WTC11 (cell line): ENCODE measurements at regions not wholly inside any gene's neighbourhood (a gene's known extent, or its start where the extent isn't known, plus 50 kb on each side); places are given as distances from the start of the nearest gene placed in this dataset.

Experiments used
- ATAC-seq: fragments of 200-7000 bp; cut with Tn5 transposase; 2 replicates; pipeline ENCODE4 v1.10.0; 2021; ENCODE audit warnings: mild to moderate bottlenecking, moderate library complexity
- CTCF ChIA-PET: fragments of 300-600 bp; sonication (Branson Sonifier 250); formaldehyde crosslinking; loops from one replicate; lab custom pipeline; 2021; ENCODE audit warnings: antibody characterized with exemption; lab: Charles Lee
- POLR2A ChIA-PET: fragments of 350-600 bp; sonication (Branson Sonifier 250); formaldehyde crosslinking; loops from one replicate; lab custom pipeline; 2021; ENCODE audit warnings: antibody characterized with exemption; lab: Charles Lee
- DNase-seq: peaks from one replicate; pipeline ENCODE4 v3.0.0; 2021; ENCODE audit warnings: low spot score
- H3K27ac Mint-ChIP-seq: 2 replicates; pipeline ENCODE4 v1.8.0; 2021; ENCODE audit warnings: mixed read lengths
- H3K27me3 Mint-ChIP-seq: 2 replicates; pipeline ENCODE4 v1.8.0; 2021; ENCODE audit warnings: low read depth, mild to moderate bottlenecking, moderate library complexity, mixed read lengths
- H3K36me3 Mint-ChIP-seq: 2 replicates; pipeline ENCODE4 v1.8.0; 2021; ENCODE audit warnings: mixed read lengths
- H3K4me1 Mint-ChIP-seq: 2 replicates; pipeline ENCODE4 v1.8.0; 2022; ENCODE audit warnings: mixed read lengths
- H3K4me3 Mint-ChIP-seq: 2 replicates; pipeline ENCODE4 v1.8.0; 2021; ENCODE audit warnings: mild to moderate bottlenecking, moderate library complexity, mixed read lengths
- H3K9me3 Mint-ChIP-seq: 2 replicates; pipeline ENCODE4 v1.8.0; 2021; ENCODE audit warnings: mixed read lengths
- ATF1 ChIP-seq: sonication (generic); formaldehyde crosslinking; IDR thresholded peaks from 2 replicates; pipeline ENCODE4 v1.8.1; 2023; ENCODE audit warnings: mild to moderate bottlenecking, moderate library complexity, missing genetic modification reagents
- CDX4 ChIP-seq: fragments of 250-450 bp; sonication (Bioruptor Pico); IDR thresholded peaks from 2 replicates; pipeline ENCODE4 v1.9.0; 2021; ENCODE audit warnings: moderate library complexity, mild to moderate bottlenecking, inconsistent platforms, borderline replicate concordance
- CREB1 ChIP-seq: sonication (generic); formaldehyde crosslinking; IDR thresholded peaks from 2 replicates; pipeline ENCODE4 v1.8.0; 2023; ENCODE audit warnings: mild to moderate bottlenecking, missing genetic modification reagents
- FOXP4 ChIP-seq: sonication (generic); formaldehyde crosslinking; IDR thresholded peaks from 2 replicates; pipeline ENCODE4 v1.8.0; 2022; ENCODE audit warnings: mild to moderate bottlenecking, missing genetic modification reagents
- MAX ChIP-seq: sonication (generic); formaldehyde crosslinking; IDR thresholded peaks from 2 replicates; pipeline ENCODE4 v1.8.0; 2022; ENCODE audit warnings: mild to moderate bottlenecking, missing genetic modification reagents
- SOX15 ChIP-seq: fragments of 250-450 bp; sonication (Bioruptor Pico); IDR thresholded peaks from 2 replicates; pipeline ENCODE4 v1.9.0; 2021; ENCODE audit warnings: mild to moderate bottlenecking
- TEAD1 ChIP-seq: sonication (generic); formaldehyde crosslinking; IDR thresholded peaks from 2 replicates; pipeline ENCODE4 v1.8.0; 2022; ENCODE audit warnings: mild to moderate bottlenecking, missing genetic modification reagents
- USF2 ChIP-seq: sonication (generic); formaldehyde crosslinking; IDR thresholded peaks from 2 replicates; pipeline ENCODE4 v1.8.1; 2023; ENCODE audit warnings: mild to moderate bottlenecking, missing genetic modification reagents, moderate library complexity
- ZMAT4 ChIP-seq: fragments of 250-450 bp; sonication (Bioruptor Pico); IDR thresholded peaks from 2 replicates; pipeline ENCODE4 v1.9.0; 2021; ENCODE audit warnings: mild to moderate bottlenecking
- ZNF281 ChIP-seq: sonication (generic); formaldehyde crosslinking; IDR thresholded peaks from 2 replicates; pipeline ENCODE4 v1.8.0; 2023; ENCODE audit warnings: mild to moderate bottlenecking, missing genetic modification reagents
- ZNF317 ChIP-seq: sonication (generic); formaldehyde crosslinking; IDR thresholded peaks from 2 replicates; pipeline ENCODE4 v1.8.1; 2023; ENCODE audit warnings: low read depth, mild to moderate bottlenecking, moderate library complexity, missing genetic modification reagents, borderline replicate concordance
- ZNF423 ChIP-seq: fragments of 250-450 bp; sonication (Bioruptor Pico); IDR thresholded peaks from 2 replicates; pipeline ENCODE4 v2.1.2; 2022; ENCODE audit warnings: mild to moderate bottlenecking, moderate library complexity
- ZNF512 ChIP-seq: sonication (generic); formaldehyde crosslinking; IDR thresholded peaks from 2 replicates; pipeline ENCODE4 v1.8.1; 2022; ENCODE audit warnings: missing genetic modification reagents, borderline replicate concordance

- TF ChIP-seq ZNF281 (CRISPR knock-in tag) (no peak), ZMAT4 (no peak), TEAD1 (CRISPR knock-in tag) (no peak)
Observed at GRCh38 chr16:85999778-86000177, 100.8 kb downstream of the IRF8 start (continued).

GRCh38 chr16:86002178-86002900, 103.4 kb downstream of the IRF8 start:
- no peak for DNase-seq

More at GRCh38 chr16:86002178-86002900, 103.4 kb downstream of the IRF8 start:
- Mint-ChIP-seq H3K9me3 (no peaks in the 10 kb centered on the region), H3K36me3 (no peaks in the 10 kb centered on the region), H3K4me3 (no peak overlapping the region), H3K4me1 (no peaks in the 10 kb centered on the region), H3K27me3 (no peaks in the 10 kb centered on the region), H3K27ac (no peak overlapping the region)
- ChIA-PET CTCF (interaction anchor here (0.6 to 1.4 kb wide), 3 partner anchors 71 to 183 kb away, joined by 4 to 8 read pairs (median 4); no protein-coding TSS in a partner anchor), POLR2A (no interaction called here)
- no peak for TF ChIP-seq ZNF281 (CRISPR knock-in tag)
- no peak for TF ChIP-seq USF2 (CRISPR knock-in tag)
- TF ChIP-seq ZNF317 (CRISPR knock-in tag): no peak
- no peak for TF ChIP-seq ATF1 (CRISPR knock-in tag)
- TF ChIP-seq MAX (CRISPR knock-in tag): no peak
- no peak for TF ChIP-seq CDX4 (CRISPR knock-in tag)
- no peak for TF ChIP-seq FOXP4
- no peak for TF ChIP-seq ZNF423 (CRISPR knock-in tag)
- no peak for TF ChIP-seq ZNF512 (CRISPR knock-in tag)
- TF ChIP-seq SOX15 (CRISPR knock-in tag): no peak
- no peak for TF ChIP-seq CREB1 (CRISPR knock-in tag)
- no peak for ATAC-seq
